ENCODE measurements at regions not wholly inside any gene's neighbourhood (a gene's known extent, or its start where the extent isn't known, plus 50 kb on each side); places are given as distances from the start of the nearest gene placed in this dataset.

DNA sequence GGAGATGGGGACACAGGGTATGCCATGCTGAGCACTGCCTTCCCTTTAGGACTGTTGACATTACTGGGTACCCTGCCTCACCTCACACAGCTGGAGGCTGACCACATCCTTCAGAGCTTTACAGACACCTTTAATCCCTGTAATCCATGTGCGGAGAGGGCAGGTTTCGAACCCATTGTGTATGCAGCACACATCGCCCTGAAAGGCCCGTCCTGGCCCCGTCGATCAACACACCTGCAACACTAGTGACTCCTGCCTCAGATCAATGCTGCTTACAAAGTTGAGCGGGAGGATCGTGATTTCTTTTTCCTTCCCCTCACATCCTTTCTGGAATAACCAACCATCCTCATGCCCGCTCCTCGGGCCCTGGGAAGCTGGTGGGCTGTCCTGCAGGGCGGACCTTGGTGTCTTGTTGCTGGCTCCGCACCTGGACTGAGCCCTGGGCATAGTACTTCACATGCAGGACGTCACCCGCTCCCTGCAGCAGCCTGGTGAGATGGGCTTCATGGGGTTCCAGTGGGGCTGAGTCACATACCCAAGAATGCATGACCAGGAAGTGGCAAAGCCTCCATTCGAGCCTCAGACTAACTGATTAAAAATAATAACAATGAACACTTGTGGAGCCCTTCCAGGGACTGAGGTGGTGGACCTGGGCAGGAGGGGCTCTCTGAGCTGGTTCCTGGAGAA, 403.6 kb downstream of the PTPRU start:
- DNase-seq: no peak

DNA sequence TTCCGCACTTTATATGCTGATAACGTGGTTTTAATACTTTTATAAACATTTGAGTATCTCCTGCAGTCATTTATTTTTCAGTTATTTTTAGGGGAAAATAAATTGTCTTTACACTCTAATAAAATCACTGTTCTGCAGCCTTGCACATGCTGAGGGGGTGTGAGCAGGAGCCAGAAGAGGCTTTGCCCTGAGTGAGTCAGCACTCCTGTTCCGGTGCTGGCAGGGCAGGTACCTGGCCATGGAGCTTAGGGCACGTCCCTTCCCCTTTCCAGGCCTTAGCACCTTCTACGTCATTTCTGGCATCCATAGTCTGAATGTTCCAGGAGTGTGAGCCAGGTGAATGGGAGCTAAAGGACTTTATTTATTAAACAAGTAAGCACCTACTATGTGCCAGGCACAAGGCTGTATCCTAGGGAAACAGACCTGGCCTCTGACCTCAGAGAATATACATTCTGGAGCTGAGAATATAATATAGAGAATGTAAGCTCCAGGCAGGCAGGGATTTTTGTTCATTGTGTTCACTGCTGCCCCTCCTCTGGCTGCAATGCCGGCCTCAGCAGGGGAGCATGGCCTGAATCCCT, 402.9 kb downstream of the PTPRU start:
- no peak for DNase-seq

DNA sequence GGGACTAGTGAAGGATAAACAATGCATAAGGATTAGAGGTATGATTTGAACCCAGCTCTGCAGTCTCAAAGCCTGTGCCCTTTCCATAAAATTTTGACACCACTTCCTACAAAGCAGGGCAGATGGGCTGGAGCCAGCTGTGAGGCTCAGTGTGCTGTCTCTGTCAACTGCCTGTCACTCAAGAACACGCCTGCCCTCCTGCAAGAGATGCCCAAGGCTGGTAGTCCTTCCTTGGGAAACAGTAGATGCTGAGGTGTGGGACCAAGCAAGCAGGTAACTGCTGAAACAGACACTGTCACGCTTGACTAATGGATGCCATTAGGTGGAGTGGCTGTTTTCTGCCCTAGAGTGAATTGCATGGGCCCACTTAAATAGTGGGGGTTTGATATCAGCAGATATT, 402.0 kb downstream of the PTPRU start:
- no peak for DNase-seq

DNA sequence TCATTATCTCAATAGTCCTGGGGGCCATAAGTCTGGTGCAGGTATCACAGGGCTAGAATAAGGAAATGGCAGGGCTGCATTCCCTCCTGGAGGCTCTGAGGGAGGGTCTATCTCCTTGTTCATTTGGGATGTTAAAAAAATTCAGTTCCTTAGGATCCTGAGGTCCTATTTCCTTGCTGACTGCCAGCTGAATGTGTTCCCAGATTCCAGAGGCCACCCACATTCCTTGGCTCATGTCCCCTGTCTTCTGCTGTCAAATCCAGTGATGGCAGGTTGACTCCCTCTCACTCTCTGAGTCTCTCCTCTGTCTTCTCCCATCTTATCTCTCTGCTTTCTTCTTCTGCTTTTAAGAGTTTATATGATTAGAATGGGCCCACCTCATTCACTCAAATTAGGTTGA, 400.6 kb downstream of the PTPRU start:
- no peak for DNase-seq

DNA sequence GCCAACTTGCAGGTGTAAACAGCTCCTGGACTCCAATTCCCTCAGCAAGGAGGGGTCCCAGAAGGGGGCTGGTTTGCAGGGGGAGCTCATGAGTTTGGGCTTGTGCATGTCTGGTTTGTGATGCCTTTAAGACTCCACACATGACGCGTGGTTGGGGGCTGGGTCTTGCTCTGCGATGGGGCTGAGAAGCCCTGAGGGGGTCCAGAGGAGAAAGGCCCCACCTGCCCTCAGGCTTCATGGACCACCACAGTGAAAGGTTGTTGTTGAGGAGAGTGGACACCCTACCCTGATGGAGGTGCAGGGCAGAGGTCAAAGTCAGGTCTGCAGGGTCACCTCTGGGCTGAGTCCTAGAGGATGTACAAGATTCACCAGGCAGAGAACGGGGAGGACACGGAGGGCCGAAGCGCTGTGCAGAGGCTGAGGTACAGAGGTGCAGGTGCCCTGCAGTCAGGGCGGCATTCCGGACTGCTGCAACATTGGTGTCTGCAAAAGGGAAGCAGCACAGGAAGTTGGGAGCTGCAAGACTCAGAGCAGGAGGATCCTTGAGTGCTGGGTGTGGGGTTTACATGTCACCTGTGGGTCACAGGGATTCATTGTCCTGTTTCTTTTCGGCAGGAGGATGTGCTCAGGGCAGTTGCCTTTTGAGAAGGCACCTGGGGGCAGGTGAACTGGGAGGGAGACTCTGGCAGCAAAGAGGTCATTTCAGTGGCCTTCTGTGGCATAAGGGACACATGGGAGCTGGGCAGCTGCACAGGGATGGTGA, 399.4 kb downstream of the PTPRU start:
- no peak for DNase-seq

DNA sequence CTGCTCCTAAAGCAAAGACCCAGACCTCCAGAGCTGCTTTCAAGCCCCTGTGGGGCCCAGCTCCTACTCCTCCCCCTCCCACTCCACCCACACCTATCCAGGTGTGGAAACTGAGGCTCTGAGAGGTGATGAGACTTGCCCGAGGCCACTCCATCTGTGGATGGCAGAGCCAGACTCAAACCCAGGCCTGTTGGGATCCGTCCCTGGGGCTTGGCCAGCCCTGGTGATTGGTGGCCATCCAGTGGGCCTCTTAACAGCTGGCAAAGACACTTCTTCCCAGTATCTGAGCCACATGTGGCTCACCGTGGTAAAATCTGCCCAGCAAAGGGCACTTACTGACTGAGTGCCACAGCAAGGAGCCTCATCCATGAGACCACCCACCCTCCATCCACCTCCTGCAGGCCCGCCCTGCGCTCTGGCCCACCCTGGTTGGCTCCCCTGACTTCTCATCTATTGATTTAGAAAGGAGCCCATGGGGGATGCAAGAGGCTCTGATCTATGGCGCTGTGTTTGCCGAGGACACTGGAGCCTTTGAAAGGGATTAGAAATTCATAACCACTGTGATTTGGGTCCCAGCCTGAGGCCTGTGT, 398.5 kb downstream of the PTPRU start:
- DNase-seq: no peak

DNA sequence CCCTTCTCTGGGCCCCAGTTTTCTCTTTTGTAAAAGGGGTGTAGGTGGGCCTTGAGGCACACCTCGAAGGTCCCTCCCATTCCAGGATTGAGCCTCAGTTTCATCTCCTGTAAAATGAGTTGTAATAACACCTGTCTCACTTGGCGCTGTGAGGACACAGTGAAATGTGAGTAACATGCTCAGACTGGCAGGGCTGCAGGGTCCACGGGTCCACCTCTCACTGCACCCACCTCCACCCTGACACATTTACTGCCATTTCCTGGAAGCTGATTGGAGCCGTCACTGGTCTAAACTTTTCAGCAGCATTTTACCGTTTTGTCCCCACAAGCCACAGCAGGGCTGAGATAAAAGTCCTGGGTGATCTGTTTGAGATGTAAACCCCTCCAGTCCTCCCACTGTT, 398.0 kb downstream of the PTPRU start:
- DNase-seq: no peak

DNA sequence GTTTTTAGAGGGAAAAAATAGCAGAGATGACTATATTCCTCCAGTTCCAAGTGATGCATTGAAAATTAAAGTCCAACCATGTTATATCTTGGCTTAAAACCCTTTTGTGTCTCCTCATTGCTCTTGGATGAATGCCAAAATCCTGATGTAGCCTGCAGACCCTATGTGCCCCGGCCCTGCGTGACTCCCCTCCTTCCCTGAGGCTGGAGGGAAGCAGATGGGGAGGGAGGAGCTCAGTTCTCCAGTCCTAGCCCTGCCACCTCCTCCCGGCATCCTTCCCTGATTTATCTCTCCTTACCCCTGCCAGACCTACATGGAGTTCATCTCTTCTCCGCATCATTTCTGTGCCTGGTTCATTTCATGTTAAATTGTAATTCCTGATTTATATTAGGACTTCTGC, 397.4 kb downstream of the PTPRU start:
- DNase-seq: peak; percentile 3

DNA sequence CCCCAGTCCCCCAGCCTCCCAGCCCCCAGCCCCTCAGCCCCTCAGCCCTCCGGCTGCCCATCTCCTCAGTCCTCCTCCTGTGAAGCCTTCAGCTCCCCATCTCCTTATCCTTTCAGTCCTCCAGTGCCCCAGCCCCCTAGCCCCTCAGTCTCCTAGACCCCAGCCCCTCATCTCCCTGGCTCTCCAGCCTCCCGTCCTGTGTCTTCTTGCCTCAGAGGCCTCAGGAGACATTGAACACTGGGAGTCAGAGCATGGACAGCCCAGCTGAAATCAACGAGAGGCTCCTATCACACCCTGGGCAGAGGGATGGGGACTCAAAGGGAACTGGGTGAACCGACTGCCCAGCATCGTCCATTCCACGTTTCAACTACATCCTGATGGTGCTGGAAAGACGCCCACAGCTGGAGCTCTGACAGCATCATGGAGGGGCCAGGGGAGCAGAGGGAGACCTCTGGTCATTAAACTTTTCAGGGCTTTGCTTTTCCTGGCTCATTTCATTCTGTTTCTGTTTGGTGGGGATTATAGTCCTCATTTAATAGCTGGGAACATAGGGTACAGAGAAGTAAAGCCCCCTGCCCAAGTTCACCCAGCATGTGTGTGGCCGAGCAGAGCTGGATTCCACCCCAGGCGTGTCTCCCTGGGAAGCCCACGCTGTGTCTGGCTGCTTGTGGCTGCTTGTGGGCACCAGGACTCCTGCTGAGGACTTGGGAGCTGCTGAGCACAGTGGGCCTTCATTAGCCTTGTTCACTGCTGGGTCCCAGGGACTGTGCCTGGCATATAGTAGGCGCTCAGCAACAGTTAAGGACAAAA, 396.7 kb downstream of the PTPRU start:
- no peak for DNase-seq

DNA sequence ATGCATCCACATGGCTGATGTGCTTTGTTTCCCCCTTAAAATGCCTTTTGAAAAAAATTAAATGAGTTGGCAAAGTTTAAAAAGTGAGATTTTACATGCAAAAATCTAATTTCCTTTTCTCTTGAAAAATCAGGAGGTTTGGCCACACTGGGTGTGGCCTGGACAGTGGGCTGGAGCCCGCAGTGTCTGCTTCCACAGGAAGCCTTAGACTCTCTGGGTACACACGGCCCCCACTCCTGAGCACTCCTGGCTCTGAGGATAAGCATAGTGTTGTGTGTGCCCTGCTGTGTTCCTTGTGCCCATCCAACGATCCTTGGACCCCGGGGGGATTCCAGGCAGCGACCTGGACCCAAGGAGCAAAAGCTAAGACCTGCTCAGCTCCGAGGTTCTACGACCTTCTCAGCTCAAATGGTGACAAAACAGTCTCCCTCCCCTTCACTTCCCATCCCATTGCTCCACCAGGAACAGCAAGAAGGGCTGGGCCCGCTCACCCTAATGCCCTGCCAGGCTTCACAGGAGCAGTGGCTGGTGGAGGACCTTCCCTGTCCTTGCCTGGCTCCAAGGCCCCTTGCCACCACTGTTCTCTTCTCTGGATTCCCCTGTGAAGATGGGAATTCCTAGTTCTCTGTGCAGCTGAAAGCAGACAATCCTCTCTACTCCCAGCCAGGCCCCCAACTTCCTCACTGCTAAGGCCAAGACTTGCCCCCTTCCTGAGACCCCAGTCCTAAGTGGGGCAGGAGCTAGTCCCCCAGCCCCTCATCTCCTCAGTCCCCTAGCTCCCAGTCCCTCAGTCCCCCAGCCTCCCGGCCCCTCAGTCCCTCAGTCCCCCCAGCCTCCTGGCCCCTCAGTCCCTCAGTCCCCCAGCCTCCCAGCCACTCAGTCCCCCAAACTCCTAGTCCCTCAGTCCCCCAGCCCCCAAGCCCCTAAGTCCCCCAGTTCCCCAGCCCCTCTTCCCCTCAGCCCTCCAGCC, 395.8 kb downstream of the PTPRU start:
- DNase-seq: no peak

DNA sequence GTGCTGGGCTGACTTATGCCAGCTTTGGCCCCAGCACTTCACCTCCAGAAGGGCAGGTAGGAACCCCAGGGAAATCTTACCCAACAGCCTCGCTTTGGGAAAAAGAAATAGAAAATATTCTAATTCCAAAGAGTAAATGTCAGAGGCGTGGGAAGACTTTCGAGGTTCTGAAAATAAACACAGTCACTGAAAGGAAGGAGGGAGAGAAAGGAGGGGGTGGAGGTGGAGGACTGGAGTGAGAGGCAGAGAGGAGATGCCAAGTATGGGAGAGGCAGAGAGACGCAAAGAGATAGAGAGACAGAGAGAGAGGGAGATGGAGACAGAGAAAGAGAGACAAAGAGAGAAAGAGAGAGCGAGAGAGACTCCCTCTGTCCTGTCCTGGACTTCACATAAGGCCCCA, 395.0 kb downstream of the PTPRU start:
- no peak for DNase-seq

DNA sequence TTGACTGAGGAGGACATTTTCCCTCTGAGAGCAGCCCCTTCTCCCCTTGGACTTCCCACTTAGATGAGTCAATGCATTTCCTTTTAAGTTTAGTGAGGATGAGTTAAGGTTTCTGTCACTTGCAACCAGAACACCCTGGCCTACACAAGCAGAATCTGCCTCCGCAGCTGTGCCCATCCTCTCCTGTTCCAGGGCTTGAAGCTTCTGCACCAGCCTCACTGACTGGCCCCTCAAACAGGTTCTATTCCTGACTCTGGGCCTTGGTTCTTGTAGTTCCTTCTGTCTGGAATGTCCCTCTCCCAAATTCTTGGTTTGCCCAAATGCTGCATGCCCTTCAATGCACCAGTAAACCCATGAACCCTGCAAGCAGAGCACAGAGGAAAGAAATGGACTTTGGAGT, 394.4 kb downstream of the PTPRU start:
- DNase-seq: no peak

DNA sequence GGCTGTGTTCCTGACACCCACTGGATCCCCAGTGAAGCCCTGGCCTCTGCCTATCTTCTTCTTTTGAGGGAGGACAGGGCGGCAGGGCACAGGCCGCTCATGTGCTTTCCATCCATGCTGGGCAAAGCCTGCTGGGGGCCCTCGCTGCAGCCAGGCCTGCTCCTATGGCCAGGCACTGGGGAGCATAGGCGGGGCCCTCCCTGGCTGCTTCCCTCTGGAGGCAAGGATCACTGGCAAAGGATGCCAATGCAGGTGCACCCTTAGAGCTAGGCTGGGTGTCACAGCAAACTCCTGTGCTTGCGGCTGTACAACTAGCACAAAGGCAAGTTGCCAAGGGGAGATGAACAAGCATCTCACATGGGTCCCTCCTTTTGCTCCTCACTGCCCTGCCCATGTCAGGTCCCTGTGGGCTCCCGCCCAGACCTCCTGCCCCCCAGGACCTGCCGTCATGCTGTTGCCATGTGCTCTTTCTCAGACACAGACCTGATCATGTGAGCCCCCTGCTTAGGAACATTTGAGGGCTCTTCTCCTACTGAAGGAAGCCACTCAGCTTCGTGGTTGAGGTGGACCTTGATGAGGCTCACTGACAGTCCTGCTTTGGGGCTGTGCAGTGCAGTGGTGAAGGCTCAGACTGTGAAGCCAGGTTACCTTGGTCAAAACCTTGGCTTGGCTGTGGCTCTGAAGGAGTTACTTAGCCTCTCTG, 393.6 kb downstream of the PTPRU start:
- no peak for DNase-seq

DNA sequence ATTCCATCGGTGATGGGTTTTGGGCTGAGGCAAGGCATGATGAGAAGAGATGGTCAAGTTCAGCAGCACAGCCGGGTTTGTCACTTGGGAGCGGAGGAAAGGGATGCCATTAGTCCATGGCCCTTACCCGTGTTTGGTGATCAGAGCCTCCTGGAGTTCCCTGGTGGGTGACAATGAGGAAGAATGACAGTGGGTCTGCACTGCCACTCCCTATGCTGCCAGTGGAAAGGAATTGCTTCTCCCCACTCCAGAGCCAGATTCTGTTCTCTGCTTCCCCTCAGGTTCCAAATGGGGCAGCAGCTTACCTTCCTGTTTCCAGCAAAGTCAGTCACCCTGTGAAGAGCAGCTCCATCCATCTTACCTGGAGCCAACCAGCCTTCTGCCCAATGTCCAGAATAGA, 393.1 kb downstream of the PTPRU start:
- no peak for DNase-seq

DNA sequence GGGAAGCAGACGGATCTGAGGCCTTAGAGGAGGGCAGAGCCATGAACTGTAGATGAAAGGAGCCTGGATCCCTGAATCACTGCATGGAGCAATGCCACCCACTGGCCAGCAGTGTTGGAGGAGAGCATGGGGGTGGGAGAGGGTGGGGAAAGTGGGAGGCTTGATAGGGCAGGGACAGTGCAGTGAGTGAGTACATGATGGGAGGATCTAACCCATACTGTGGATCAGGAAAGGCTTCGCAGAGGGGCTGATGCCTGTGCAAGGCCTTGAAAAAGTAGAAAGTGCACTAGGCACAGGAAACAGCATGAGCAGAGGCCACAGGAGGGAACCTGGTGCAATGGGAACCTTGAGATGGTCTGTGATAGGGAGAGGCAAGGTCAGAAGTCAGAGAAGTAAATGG, 391.9 kb downstream of the PTPRU start:
- DNase-seq: no peak

DNA sequence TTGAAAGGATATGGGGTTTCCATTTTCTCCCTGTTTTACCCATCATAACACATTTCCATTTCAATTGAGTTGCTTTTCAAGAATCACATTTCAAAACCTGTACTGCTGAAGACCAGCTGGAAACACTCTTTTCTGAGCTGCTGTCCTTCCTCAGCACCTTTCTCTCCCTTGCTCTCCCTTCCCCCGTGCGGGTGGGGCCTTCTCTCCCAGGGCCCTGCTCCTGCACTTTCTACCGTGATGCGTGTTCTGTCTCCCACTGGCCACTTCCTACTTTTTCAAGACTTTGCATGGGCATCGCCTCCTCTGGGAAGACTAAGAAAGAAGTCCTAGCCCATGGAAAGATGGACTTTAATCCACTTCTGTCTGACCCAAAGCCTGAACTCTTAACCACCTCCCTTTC, 390.4 kb downstream of the PTPRU start:
- no peak for DNase-seq

DNA sequence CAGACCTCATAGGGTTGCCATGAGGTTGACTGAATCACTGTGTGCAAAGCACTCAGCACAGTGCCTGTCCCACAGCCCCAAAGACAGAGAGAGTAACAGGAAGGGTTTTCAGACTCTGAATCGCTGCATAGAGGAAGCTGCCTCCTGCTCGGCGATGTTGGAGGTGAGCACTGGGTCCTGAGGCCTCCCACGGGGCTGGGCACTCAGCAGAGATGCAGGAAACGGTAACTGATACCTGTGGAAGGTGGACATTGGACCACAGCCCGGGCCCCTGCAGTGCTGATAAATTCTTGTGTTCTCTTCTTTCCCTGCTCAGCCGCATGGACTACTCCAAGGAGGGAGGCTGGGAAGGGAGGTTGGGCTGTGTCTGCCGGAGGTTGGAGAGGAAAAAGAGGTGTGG, 389.7 kb downstream of the PTPRU start:
- no peak for DNase-seq

DNA sequence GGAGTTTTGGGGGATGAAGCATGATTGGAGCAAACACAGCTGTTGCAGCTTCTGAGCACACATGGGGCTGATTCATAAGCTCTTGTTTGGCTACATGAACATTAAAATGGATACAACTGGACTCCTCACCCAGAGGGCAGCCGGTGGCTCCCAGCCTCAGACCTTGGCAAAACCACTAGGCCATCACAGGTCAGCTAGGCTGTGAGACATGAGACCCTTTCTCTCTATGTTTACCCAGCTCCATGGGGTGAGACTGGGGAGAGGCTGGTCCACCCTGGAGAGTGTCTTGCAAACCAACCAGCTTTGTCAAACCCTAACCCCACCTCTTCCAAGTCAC, 388.7 kb downstream of the PTPRU start:
- no peak for DNase-seq

DNA sequence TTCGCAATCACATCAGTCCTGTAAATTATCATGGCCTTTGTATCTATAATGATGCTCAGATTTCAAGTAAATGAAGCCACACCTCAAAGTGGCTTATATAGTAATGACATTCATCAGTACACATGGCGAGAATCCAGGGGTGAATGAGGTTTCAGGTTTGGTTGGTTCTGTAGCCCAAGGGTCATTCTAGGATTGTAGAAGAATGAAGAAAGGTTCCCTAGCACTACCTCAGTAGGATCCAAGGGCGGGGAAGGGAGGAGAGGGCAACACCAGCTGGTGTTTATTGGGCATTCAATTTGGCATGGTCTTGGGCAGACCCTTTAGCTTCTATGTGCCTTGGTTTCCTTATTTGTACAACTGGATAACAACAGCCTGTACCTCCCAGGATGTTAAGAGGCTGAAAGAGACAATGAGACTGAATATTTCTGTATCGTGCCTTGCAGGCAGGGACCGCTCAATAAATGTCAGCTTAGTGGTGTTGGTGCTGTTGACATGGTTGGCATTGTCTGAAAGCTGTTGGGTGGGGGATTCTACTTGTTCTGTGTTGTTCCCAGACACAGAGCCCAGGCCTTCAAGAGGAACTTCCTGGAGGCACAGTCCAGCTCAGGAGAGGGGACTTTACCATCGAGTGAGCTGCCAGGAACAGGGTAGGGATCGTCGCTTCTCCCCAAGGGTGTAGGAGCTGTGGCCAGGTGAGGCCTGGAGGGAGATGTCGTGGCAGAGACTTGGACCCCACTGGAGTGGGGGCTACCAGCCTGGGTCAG, 388.2 kb downstream of the PTPRU start:
- DNase-seq: no peak

DNA sequence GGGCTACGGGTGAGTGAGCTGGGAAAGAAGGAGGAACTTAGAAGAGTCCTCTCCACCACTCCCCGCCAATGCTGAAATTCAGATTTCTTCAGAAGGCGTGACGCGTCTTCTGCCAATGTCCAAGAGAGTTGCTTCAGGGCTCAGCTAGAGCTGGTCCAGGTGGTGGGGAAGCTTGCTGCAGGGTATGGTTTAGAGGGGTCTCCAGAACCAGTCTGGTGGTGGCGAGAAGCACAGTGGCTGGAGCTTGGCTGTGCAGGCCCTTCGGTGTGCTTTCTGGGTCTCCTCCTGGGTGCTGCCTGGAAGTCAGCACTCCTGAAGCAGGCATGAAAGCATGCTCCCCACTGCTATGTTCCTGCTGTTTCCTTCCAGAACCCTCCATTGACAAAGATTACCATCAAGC, 387.2 kb downstream of the PTPRU start:
- no peak for DNase-seq

Measured in NCI-H446 treated with DMSO at 0.1 percent for 48 hours (cell line).